K562 (cell line): ENCODE measurements at regions not wholly inside any gene's neighbourhood (a gene's known extent, or its start where the extent isn't known, plus 50 kb on each side); places are given as distances from the start of the nearest gene placed in this dataset.

Experiments used
- GABPB1 ChIP-seq: sonication (generic); formaldehyde crosslinking; IDR thresholded peaks from 2 replicates; pipeline ENCODE4 v1.8.0; 2022; ENCODE audit warnings: mild to moderate bottlenecking, missing genetic modification reagents
- IRF2 ChIP-seq: sonication (generic); formaldehyde crosslinking; IDR thresholded peaks from 2 replicates; pipeline ENCODE4 v1.8.1; 2022; ENCODE audit warnings: mild to moderate bottlenecking, missing genetic modification reagents
- MYC ChIP-seq, 2 experiments: fragments of 250-450 bp in 1 of 2; sonication (Bioruptor Pico) in 1 of 2; IDR thresholded peaks; 2 replicates each; pipeline versions ENCODE4 v1.5.1 to v1.6.1; 2012 to 2021; ENCODE audit warnings: low read depth in 2 of 2, borderline replicate concordance in 1 of 2, improper control_type of control experiment in 1 of 2, low read length in 1 of 2, mild to moderate bottlenecking in 1 of 2, moderate library complexity in 1 of 2
- SAFB2 ChIP-seq: fragments of 200-400 bp; formaldehyde crosslinking; IDR thresholded peaks from 2 replicates; pipeline ENCODE4 v1.6.1; 2018; ENCODE audit warnings: borderline replicate concordance, low read length, low read depth, moderate library complexity; ENCODE audit not compliant: severe bottlenecking
- TF ChIP-seq, protein P1 (sequence below), 3 experiments: IDR thresholded peaks in 2 of 3; conservative IDR thresholded peaks in 1 of 3; 2 replicates each; pipeline ENCODE4 v1.5.1; 2011 to 2012; ENCODE audit warnings: low read length in 3 of 3, mild to moderate bottlenecking in 3 of 3, control low read depth in 2 of 3, improper control_type of control experiment in 1 of 3, inconsistent platforms in 1 of 3, low read depth in 1 of 3, mixed read lengths in 1 of 3, moderate library complexity in 1 of 3; ENCODE audit not compliant: insufficient read depth in 2 of 3
- TF ChIP-seq, protein P2 (sequence below): sonication (generic); formaldehyde crosslinking; IDR thresholded peaks from 2 replicates; pipeline ENCODE4 v1.8.0; 2023; ENCODE audit warnings: mild to moderate bottlenecking, missing genetic modification reagents

DNA sequence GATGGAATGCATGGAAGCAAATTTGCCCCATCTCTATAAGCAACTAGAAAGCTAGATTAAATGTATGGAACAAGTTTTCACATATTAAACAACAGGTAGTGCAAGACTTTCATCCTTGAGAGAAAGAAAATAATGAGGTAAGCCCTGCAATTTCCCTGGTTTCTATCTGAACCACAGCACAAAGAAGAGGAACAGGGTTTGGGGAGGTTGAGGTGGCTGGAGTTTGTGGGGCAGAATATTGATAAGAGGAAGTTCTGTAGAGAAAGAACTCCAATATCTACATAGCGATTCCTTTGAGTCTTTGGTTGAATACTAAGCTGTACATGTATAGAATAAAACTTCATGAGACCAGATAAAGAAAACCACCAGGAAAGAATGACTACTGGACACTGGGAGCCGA, 96.3 kb upstream of the CCND2 start:
- TF ChIP-seq MYC (IDR thresholded peaks at IDR 0.05; ENCODE audit: low read depth, low read length) (no peak), MYC (CRISPR knock-in tag; IDR thresholded peaks at IDR 0.05; ENCODE audit: borderline replicate concordance, low read depth) (no peak), SAFB2 (no peak), IRF2 (CRISPR knock-in tag) (no peak), GABPB1 (no peak)
- TF ChIP-seq, protein P1, sequence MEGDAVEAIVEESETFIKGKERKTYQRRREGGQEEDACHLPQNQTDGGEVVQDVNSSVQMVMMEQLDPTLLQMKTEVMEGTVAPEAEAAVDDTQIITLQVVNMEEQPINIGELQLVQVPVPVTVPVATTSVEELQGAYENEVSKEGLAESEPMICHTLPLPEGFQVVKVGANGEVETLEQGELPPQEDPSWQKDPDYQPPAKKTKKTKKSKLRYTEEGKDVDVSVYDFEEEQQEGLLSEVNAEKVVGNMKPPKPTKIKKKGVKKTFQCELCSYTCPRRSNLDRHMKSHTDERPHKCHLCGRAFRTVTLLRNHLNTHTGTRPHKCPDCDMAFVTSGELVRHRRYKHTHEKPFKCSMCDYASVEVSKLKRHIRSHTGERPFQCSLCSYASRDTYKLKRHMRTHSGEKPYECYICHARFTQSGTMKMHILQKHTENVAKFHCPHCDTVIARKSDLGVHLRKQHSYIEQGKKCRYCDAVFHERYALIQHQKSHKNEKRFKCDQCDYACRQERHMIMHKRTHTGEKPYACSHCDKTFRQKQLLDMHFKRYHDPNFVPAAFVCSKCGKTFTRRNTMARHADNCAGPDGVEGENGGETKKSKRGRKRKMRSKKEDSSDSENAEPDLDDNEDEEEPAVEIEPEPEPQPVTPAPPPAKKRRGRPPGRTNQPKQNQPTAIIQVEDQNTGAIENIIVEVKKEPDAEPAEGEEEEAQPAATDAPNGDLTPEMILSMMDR (IDR thresholded peaks at IDR 0.05 in 2 of 3, conservative IDR thresholded peaks at IDR 0.05 in 1 of 3; ENCODE audit: insufficient read depth in 2 of 3, low read depth in 1 of 3, low read length in 3 of 3): no peak
- TF ChIP-seq, protein P2, sequence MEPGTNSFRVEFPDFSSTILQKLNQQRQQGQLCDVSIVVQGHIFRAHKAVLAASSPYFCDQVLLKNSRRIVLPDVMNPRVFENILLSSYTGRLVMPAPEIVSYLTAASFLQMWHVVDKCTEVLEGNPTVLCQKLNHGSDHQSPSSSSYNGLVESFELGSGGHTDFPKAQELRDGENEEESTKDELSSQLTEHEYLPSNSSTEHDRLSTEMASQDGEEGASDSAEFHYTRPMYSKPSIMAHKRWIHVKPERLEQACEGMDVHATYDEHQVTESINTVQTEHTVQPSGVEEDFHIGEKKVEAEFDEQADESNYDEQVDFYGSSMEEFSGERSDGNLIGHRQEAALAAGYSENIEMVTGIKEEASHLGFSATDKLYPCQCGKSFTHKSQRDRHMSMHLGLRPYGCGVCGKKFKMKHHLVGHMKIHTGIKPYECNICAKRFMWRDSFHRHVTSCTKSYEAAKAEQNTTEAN (CRISPR knock-in tag): no peak
